GM18511 (cell line): ENCODE measurements at regions not wholly inside any gene's neighbourhood (a gene's known extent, or its start where the extent isn't known, plus 50 kb on each side); places are given as distances from the start of the nearest gene placed in this dataset.

Experiments used
- ATAC-seq: cut with Tn5 transposase; IDR thresholded peaks from one replicate; pipeline ENCODE4 v1.9.1; 2021; ENCODE audit warnings: mild to moderate bottlenecking, moderate library complexity; ENCODE audit not compliant: unreplicated experiment

GRCh38 chr2:217419055-217419671, 559.3 kb upstream of the TNP1 start:
- ATAC-seq = no peak

- ATAC-seq = no peak
Measured at GRCh38 chr2:217418544-217418943, 558.7 kb upstream of the TNP1 start.

GRCh38 chr2:217418090-217418489, 558.2 kb upstream of the TNP1 start:
- ATAC-seq = no peak

GRCh38 chr2:217417536-217417935, 557.7 kb upstream of the TNP1 start:
- ATAC-seq = no peak

- ATAC-seq = peak; percentile 88
Measured at GRCh38 chr2:217415316-217415715, 555.5 kb upstream of the TNP1 start.

GRCh38 chr2:217414429-217414828, 554.6 kb upstream of the TNP1 start:
- no peak for ATAC-seq

- ATAC-seq = no peak
Measured at GRCh38 chr2:217413193-217413592, 553.3 kb upstream of the TNP1 start.

- no peak for ATAC-seq
Measured at GRCh38 chr2:217412721-217413120, 552.9 kb upstream of the TNP1 start.

GRCh38 chr2:217412277-217412676, 552.4 kb upstream of the TNP1 start:
- ATAC-seq = no peak

- no peak for ATAC-seq
Measured at GRCh38 chr2:217410681-217410960, 550.8 kb upstream of the TNP1 start.

- no peak for ATAC-seq
Measured at GRCh38 chr2:217409949-217410680, 550.3 kb upstream of the TNP1 start.

- ATAC-seq = no peak
Measured at GRCh38 chr2:217407362-217407761, 547.5 kb upstream of the TNP1 start.

GRCh38 chr2:217404236-217404760, 544.4 kb upstream of the TNP1 start:
- ATAC-seq = no peak

- ATAC-seq = no peak
Measured at GRCh38 chr2:217402761-217403383, 543.0 kb upstream of the TNP1 start.

- no peak for ATAC-seq
Measured at GRCh38 chr2:217402144-217402543, 542.3 kb upstream of the TNP1 start.

- ATAC-seq = no peak
Measured at GRCh38 chr2:217399291-217399690, 539.4 kb upstream of the TNP1 start.

GRCh38 chr2:217398860-217399259, 539.0 kb upstream of the TNP1 start:
- no peak for ATAC-seq

GRCh38 chr2:217398101-217398500, 538.2 kb upstream of the TNP1 start:
- no peak for ATAC-seq

GRCh38 chr2:217396586-217396985, 536.7 kb upstream of the TNP1 start:
- ATAC-seq = no peak

- no peak for ATAC-seq
Measured at GRCh38 chr2:217396165-217396564, 536.3 kb upstream of the TNP1 start.

- no peak for ATAC-seq
Measured at GRCh38 chr2:217394510-217395351, 534.9 kb upstream of the TNP1 start.
